GM21717 (cell line): ENCODE measurements at regions not wholly inside any gene's neighbourhood (a gene's known extent, or its start where the extent isn't known, plus 50 kb on each side); places are given as distances from the start of the nearest gene placed in this dataset.
A peak's percentile ranks its signal among the peaks of the same experiment; 100 is the strongest.
"Not testable (repeated sequence)": the region's sequence is repeated elsewhere in the genome, so short reads cannot be mapped to it uniquely, and the experiment has no call there.

Experiments used
- ATAC-seq: cut with Tn5 transposase; IDR thresholded peaks from one replicate; pipeline ENCODE4 v1.9.1; 2021; ENCODE audit warnings: mild to moderate bottlenecking, moderate library complexity; ENCODE audit not compliant: unreplicated experiment

DNA sequence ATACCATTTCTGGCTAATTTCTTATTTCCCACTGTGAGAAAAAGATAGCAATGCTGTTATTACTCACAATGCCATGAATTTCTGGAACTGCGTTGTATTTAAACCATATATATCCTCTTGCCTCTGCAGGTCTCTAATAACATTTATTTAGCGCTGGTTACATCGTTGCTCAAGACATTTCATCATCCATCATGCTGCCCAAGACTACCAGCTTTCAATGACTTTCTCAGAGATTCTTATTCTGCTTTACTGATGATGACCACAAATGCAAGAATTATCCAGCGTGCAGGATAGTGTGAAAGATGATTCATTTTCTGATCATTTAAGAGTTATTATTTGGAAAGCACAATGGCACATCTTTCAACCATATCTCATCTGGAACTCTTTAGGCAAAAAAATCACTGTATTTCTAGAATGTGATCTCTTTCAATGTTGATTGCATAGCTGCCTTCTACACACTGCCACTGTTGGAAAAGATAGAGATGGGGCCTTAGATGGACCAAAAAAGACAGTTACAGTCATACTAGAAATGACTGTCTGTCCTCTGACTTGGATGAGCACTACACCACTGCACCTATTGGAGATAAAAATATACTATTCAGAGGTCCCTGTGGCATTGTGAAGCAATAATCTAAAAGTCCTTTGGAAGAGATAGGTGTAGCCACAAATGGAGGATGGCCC is 716.1 kb downstream of the NSUN3 start:
- no peak for ATAC-seq

DNA sequence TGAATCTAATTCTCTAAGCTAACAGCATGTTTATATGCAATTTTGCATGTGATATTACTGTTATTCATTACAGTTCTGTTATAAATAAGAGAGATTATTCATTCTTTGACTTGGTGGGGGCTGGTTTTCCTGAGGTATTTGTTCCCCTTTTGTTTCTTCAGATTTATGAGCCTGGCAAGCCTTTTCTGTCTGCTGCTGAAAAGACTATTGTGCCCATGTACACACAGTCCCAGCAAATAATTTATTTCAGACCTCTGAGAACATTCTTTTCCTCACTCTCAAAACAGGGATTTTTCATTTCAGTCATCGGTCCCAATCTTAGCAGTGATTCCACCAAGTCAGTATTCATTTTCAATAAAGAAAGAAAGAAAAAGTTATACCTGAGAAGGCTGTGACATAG is 716.8 kb downstream of the NSUN3 start:
- ATAC-seq: no peak

DNA sequence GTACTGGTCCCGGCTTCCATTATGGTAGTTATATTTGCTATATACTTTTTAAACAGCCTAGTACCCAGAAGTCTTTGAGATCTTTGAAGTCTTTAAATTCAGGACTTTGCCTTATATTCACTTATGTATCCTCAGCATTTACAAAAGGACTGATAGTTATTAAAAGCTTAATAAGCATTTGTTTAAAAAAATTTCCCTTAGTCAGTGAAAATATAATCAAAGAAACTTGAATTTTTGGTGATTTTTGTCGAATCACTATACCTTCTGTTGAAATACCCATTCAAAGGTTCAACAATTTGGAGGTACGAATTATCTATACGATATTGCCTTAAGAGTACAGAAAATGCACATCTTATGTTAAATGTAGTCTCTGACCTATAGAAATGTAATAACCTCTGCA is 721.4 kb downstream of the NSUN3 start:
- ATAC-seq: no peak

DNA sequence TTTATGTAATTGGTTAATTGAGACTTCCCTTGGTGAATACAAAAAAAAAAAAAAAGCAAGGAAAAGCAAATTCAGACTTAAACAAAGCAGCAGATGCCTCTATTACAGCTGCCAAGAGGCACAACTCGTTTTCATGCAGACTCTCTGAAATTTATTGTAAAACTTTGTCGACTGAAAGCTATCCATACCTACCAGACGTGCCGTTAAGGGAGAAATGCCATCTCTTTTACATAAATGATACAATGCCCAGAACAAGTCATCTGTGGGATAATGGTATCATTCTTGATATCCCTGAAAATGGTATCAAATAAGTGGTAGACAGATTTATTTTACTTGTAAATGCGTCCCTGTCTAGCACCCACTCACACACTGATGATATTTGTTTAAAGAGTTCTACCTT is 724.2 kb downstream of the NSUN3 start:
- ATAC-seq: no peak

- ATAC-seq: no peak
Measured at GRCh38 chr3:94787734-94788270, 724.9 kb downstream of the NSUN3 start.

- ATAC-seq: no peak
Measured at GRCh38 chr3:94794563-94794962, 731.7 kb downstream of the NSUN3 start.

GRCh38 chr3:94799420-94800060 is 736.7 kb downstream of the NSUN3 start:
- no peak for ATAC-seq

- no peak for ATAC-seq
Measured at GRCh38 chr3:94811836-94812235, 749.0 kb downstream of the NSUN3 start.

DNA sequence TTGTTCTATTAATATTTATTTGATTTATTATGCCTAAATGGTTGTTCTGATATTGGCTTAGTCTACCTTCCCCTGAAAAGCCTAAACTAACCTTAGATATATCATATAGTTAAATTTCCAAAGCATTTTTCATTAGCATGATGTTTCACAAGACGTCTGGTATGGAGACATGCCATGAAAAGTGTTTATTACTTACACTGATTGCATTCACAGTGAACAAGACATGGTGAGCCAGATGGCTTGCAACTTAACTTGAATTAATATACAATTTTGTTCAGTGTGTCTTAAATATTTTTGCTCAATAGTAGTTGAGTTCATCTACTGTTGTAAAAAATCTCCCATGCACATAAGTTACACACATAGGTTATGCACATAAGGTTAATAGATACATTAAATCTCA is 758.4 kb downstream of the NSUN3 start:
- no peak for ATAC-seq

GRCh38 chr3:94822298-94822697 is 759.4 kb downstream of the NSUN3 start:
- ATAC-seq: no peak

GRCh38 chr3:94846251-94846650 is 783.4 kb downstream of the NSUN3 start:
- not testable (repeated sequence) for ATAC-seq

- peak; percentile 52 for ATAC-seq
Measured at GRCh38 chr3:94862703-94863102, 799.8 kb downstream of the NSUN3 start.

- no peak for ATAC-seq
Measured at GRCh38 chr3:94869059-94869547, 806.2 kb downstream of the NSUN3 start.

- ATAC-seq: no peak
Measured at GRCh38 chr3:94873751-94874150, 810.9 kb downstream of the NSUN3 start.

DNA sequence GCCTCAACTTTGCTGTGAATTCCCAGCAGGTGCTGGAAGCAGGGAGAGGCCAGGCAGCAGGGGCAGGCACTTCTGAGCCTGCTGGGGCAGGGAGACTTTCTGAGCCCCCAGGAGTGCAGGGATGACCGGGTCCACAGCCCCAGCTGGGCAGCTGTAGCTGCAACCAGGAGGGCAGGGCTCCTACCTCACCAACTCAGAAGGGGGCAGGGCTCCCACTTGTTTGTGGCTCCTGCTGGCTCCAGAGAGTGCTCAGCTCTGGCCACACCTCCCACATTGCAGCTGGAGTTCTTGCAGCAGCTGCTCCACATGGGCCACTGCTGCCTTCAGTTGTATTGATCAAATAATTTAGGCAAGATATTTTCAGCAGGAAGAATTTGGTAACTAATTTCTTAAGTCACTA is 812.3 kb downstream of the NSUN3 start:
- no peak for ATAC-seq

- no peak for ATAC-seq
Measured at GRCh38 chr3:94887065-94887464, 824.2 kb downstream of the NSUN3 start.

GRCh38 chr3:94896994-94897393 is 834.1 kb downstream of the NSUN3 start:
- no peak for ATAC-seq

DNA sequence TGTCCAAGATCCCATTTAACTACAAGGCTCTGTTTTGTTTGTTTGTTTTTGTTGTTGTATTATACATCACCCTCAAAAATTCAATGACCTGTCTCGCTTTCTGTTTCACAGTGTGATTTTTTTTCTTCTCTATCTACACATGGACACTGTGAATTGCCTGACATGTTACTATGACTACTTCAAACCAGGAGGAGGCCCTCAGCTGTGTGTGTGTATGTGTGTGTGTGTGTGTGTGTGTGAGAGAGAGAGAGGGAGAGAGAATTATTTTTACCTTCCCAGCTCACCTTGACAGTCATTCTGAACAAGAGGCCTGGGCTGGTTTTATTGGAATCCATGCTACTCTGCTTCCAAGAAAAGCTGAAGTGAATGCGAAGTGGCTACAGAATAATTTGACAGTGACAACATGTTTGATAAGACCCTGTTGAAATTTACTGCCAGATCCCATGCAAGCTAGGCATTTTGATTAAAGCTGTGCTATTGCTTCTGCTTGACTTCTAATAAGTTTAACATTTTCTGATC is 841.4 kb downstream of the NSUN3 start:
- no peak for ATAC-seq

DNA sequence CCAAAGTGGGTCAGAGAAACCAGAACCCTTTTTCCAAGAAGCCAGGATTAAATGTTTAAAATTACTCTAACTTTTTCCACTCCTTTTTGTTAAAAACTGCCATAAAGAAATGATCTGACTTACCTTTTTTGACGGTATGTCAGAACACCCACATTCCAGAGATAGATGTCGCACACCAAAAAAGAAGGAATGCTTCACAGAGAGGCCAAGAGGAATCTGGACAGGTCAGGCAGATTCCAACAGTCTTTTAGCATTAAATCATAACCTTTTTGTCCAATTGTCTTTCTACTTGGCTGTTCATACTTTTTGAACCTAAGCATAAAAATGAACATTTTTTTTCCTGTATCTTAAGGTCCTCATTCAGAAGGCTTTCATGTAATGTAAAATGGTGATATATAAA is 846.9 kb downstream of the NSUN3 start:
- no peak for ATAC-seq

DNA sequence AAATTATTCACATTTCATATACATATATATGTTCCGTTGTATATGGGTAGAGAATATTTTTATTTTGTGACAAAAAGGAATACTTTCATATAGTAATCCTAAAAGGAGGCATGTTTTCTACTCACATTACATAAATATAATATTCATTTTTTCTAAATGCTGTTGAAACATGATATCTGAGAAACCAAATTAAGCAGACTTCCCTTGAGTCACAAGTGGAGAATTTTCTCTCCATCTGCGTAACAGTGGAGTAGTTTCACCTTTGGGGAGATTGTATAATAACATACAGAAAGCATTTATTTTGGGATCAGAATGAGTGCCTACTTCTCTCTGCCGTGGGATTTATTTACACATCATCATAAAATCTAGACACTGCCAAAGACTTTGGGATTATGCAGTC is 849.8 kb downstream of the NSUN3 start:
- ATAC-seq: no peak

DNA sequence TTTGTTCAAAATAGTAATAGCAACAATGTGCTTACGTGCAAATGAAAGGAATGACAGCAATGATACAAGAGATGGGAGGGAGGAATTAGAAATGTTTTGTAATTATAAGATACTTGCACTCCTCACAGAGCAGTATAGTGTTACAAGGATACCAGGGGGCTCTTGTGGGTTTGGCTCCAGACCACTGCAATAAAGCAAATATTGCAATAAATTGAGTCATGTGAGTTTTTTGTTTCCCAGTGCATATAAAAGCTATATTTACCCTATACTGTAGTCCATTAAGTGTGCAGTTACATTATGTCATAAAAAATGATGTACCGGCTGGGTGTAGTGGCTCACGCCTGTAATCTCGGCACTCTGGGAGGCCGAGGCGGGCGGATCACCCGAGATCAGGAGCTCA is 864.3 kb downstream of the NSUN3 start:
- ATAC-seq: no peak

GRCh38 chr3:94928921-94929320 is 866.1 kb downstream of the NSUN3 start:
- ATAC-seq: no peak
